GM20431 (cell line): ENCODE measurements at regions not wholly inside any gene's neighbourhood (a gene's known extent, or its start where the extent isn't known, plus 50 kb on each side); places are given as distances from the start of the nearest gene placed in this dataset.

Source experiments
- in situ Hi-C: fragments of 300-500 bp; cut with MseI, MboI; formaldehyde crosslinking; loops from one replicate; pipeline ENCODE4 v1.15.0; 2020; ENCODE audit warnings: low sequenced_read_pairs; ENCODE audit not compliant: unreplicated experiment

- in situ Hi-C loops: no loop called here
Measured at GRCh38 chr17:72295916-72296315, 175.1 kb downstream of the SOX9 start.

- in situ Hi-C loops: no loop called here
Measured at GRCh38 chr17:72296456-72296855, 175.6 kb downstream of the SOX9 start.

- in situ Hi-C loops: no loop called here
Measured at GRCh38 chr17:72297326-72298115, 176.7 kb downstream of the SOX9 start.

- in situ Hi-C loops: no loop called here
Measured at GRCh38 chr17:72299100-72299499, 178.3 kb downstream of the SOX9 start.

GRCh38 chr17:72299592-72299991 lies 178.8 kb downstream of the SOX9 start:
- in situ Hi-C loops: no loop called here

GRCh38 chr17:72301887-72302286 lies 181.1 kb downstream of the SOX9 start:
- in situ Hi-C loops: no loop called here

- in situ Hi-C loops: no loop called here
Measured at GRCh38 chr17:72302735-72303134, 181.9 kb downstream of the SOX9 start.

GRCh38 chr17:72303787-72304733 lies 183.2 kb downstream of the SOX9 start:
- in situ Hi-C loops: no loop called here

- in situ Hi-C loops: no loop called here
Measured at GRCh38 chr17:72304859-72305258, 184.0 kb downstream of the SOX9 start.

GRCh38 chr17:72305472-72305871 lies 184.7 kb downstream of the SOX9 start:
- in situ Hi-C loops: no loop called here

GRCh38 chr17:72306037-72306436 lies 185.2 kb downstream of the SOX9 start:
- in situ Hi-C loops: no loop called here

- in situ Hi-C loops: no loop called here
Measured at GRCh38 chr17:72307836-72308235, 187.0 kb downstream of the SOX9 start.

- in situ Hi-C loops: no loop called here
Measured at GRCh38 chr17:72308744-72309385, 188.0 kb downstream of the SOX9 start.

- in situ Hi-C loops: no loop called here
Measured at GRCh38 chr17:72311004-72311403, 190.2 kb downstream of the SOX9 start.

GRCh38 chr17:72315122-72315913 lies 194.5 kb downstream of the SOX9 start:
- in situ Hi-C loops: no loop called here

GRCh38 chr17:72318131-72318530 lies 197.3 kb downstream of the SOX9 start:
- in situ Hi-C loops: no loop called here

- in situ Hi-C loops: no loop called here
Measured at GRCh38 chr17:72321896-72322295, 201.1 kb downstream of the SOX9 start.

- in situ Hi-C loops: no loop called here
Measured at GRCh38 chr17:72332367-72332766, 211.5 kb downstream of the SOX9 start.

GRCh38 chr17:72333570-72333969 lies 212.8 kb downstream of the SOX9 start:
- in situ Hi-C loops: no loop called here

GRCh38 chr17:72334205-72334604 lies 213.4 kb downstream of the SOX9 start:
- in situ Hi-C loops: no loop called here
